HCT116 (cell line): ENCODE measurements at regions not wholly inside any gene's neighbourhood (a gene's known extent, or its start where the extent isn't known, plus 50 kb on each side); places are given as distances from the start of the nearest gene placed in this dataset.

ENCODE experiments used
- ATAC-seq: fragments of 200-7000 bp; cut with Tn5 transposase; 2 replicates; pipeline ENCODE4 v1.9.1; 2020; ENCODE audit warnings: mild to moderate bottlenecking, moderate library complexity
- BruUV-seq: library from RNA; stranded (reverse); fragments of 400-500 nt; replicated peaks from 2 replicates; lab custom pipeline; 2021; lab: Mats Ljungman, UMichigan
- CTCF ChIA-PET: fragments of 300-600 bp; sonication (Branson Sonifier 250); formaldehyde crosslinking; loops from one replicate; lab custom pipeline; 2021; ENCODE audit warnings: antibody characterized with exemption; lab: Charles Lee
- POLR2A ChIA-PET: fragments of 300-600, 350-600 bp; sonication (Branson Sonifier 250); formaldehyde crosslinking; loops from one replicate; lab custom pipeline; 2021; ENCODE audit warnings: antibody characterized with exemption; lab: Charles Lee
- RAD21 ChIA-PET, 2 experiments: fragments of 300-600 bp; sonication (Branson Sonifier 250); formaldehyde crosslinking; loops; one replicate each; lab custom pipeline; 2023; ENCODE audit warnings: low total read pairs in 2 of 2; ENCODE audit not compliant: uncharacterized antibody in 2 of 2, unreplicated experiment in 2 of 2, low non-redundant PET in 1 of 2; lab: Charles Lee
- DNase-seq: peaks from one replicate; pipeline ENCODE4 v3.0.0-alpha.2; 2010; ENCODE audit warnings: low read depth, low spot score
- H2AFZ ChIP-seq: fragments of 200-600 bp; shearing (Covaris generic), sonication (generic); 2 replicates; pipeline ENCODE4 v1.6.1; 2017; ENCODE audit warnings: low read depth, mixed run types, mixed read lengths, antibody characterized with exemption, low read length; ENCODE audit not compliant: poor library complexity, severe bottlenecking
- H3K27ac ChIP-seq: 2 replicates; pipeline ENCODE4 v1.5.1; 2012; ENCODE audit warnings: low read depth, low read length
- H3K27me3 ChIP-seq: fragments of 200-600 bp; sonication (generic); 2 replicates; pipeline ENCODE4 v1.6.1; 2016; ENCODE audit warnings: mixed run types, low read length, mixed read lengths; ENCODE audit not compliant: insufficient read depth
- H3K36me3 ChIP-seq, 2 experiments: fragments of 200-500 bp in 1 of 2; fragments of 200-600 bp in 1 of 2; sonication (Bioruptor generic) in 1 of 2; sonication (generic) in 1 of 2; 2 replicates each; pipeline versions ENCODE4 v1.5.1 to v1.6.1; 2014 to 2016; ENCODE audit warnings: low read length in 2 of 2, inconsistent platforms in 1 of 2, mixed read lengths in 1 of 2, mixed run types in 1 of 2; ENCODE audit not compliant: insufficient read depth in 2 of 2, control insufficient read depth in 1 of 2
- H3K4me1 ChIP-seq, 2 experiments: fragments of 200-600 bp in 1 of 2; sonication (generic) in 1 of 2; 2 replicates each; pipeline versions ENCODE4 v1.5.1 to v1.6.1; 2012 to 2017; ENCODE audit warnings: low read length in 2 of 2, inconsistent platforms in 1 of 2, mild to moderate bottlenecking in 1 of 2, mixed read lengths in 1 of 2, mixed run types in 1 of 2, moderate library complexity in 1 of 2; ENCODE audit not compliant: insufficient read depth in 2 of 2, control insufficient read depth in 1 of 2
- H3K4me2 ChIP-seq: fragments of 200-600 bp; sonication (generic); 2 replicates; pipeline ENCODE4 v1.6.1; 2017; ENCODE audit warnings: mixed run types, low read length, mixed read lengths
- H3K4me3 ChIP-seq, 2 experiments: fragments of 200-600 bp in 1 of 2; sonication (generic) in 1 of 2; replicated peaks in 1 of 2; 2 replicates each; pipeline ENCODE4 v1.5.1; 2011 to 2016; ENCODE audit warnings: low read length in 2 of 2, control low read depth in 1 of 2, low read depth in 1 of 2, mild to moderate bottlenecking in 1 of 2, mixed read lengths in 1 of 2, mixed run types in 1 of 2
- H3K79me2 ChIP-seq: fragments of 200-600 bp; sonication (generic); 2 replicates; pipeline ENCODE4 v1.6.1; 2017; ENCODE audit warnings: mild to moderate bottlenecking, mixed run types, low read length, moderate library complexity, mixed read lengths; ENCODE audit not compliant: insufficient read depth
- H3K9ac ChIP-seq: fragments of 200-600 bp; sonication (generic); 2 replicates; pipeline ENCODE4 v1.6.1; 2016; ENCODE audit warnings: low read length, mixed read lengths
- H3K9me2 ChIP-seq: fragments of 200-600 bp; sonication (generic), shearing (Covaris generic); 2 replicates; pipeline ENCODE4 v1.6.1; 2017; ENCODE audit warnings: mixed run types, mild to moderate bottlenecking, moderate library complexity; ENCODE audit not compliant: insufficient read depth
- H3K9me3 ChIP-seq, 2 experiments: fragments of 200-500 bp in 1 of 2; fragments of 200-600 bp in 1 of 2; sonication (Bioruptor generic) in 1 of 2; sonication (generic) in 1 of 2; 2 replicates each; pipeline ENCODE4 v1.6.1; 2014 to 2017; ENCODE audit warnings: low read length in 2 of 2, mixed read lengths in 2 of 2, inconsistent platforms in 1 of 2, low read depth in 1 of 2, mild to moderate bottlenecking in 1 of 2, mixed run types in 1 of 2, moderate library complexity in 1 of 2; ENCODE audit not compliant: control insufficient read depth in 1 of 2, insufficient read depth in 1 of 2
- H4K20me1 ChIP-seq: fragments of 200-600 bp; sonication (generic), shearing (Covaris generic); 2 replicates; pipeline ENCODE4 v1.6.1; 2017; ENCODE audit warnings: mixed run types, mild to moderate bottlenecking, moderate library complexity; ENCODE audit not compliant: insufficient read depth
- ATF3 ChIP-seq: IDR thresholded peaks from 2 replicates; pipeline ENCODE4 v1.6.1; 2012
- ELF1 ChIP-seq: IDR thresholded peaks from 2 replicates; pipeline ENCODE4 v1.6.1; 2012; ENCODE audit warnings: low read depth, borderline replicate concordance
- EZH2 ChIP-seq: fragments of 200-600 bp; sonication (generic); IDR thresholded peaks from 2 replicates; pipeline ENCODE4 v1.6.1; 2017; ENCODE audit warnings: antibody characterized with exemption, mixed run types
- EZH2phosphoT487 ChIP-seq: fragments of 200-600 bp; IDR thresholded peaks from 2 replicates; pipeline ENCODE4 v1.6.1; 2018; ENCODE audit warnings: antibody characterized with exemption, borderline replicate concordance
- JUND ChIP-seq: IDR thresholded peaks from 2 replicates; pipeline ENCODE4 v1.6.1; 2012
- MAX ChIP-seq: IDR thresholded peaks from 2 replicates; pipeline ENCODE4 v1.6.1; 2012
- POLR2A ChIP-seq: IDR thresholded peaks from 2 replicates; pipeline ENCODE4 v1.7.0; 2011; ENCODE audit warnings: borderline replicate concordance; ENCODE audit not compliant: insufficient read depth, insufficient read length; ENCODE audit errors: extremely low read depth
- POLR2AphosphoS5 ChIP-seq: IDR thresholded peaks from 2 replicates; pipeline ENCODE4 v1.6.1; 2011; ENCODE audit warnings: mild to moderate bottlenecking, low read depth, low read length, moderate library complexity
- REST ChIP-seq: IDR thresholded peaks from 2 replicates; pipeline ENCODE4 v1.6.1; 2012; ENCODE audit warnings: low read depth
- SP1 ChIP-seq: IDR thresholded peaks from 2 replicates; pipeline ENCODE4 v1.6.1; 2012; ENCODE audit warnings: low read depth
- TCF7L2 ChIP-seq: IDR thresholded peaks from 2 replicates; pipeline ENCODE4 v1.7.0; 2011; ENCODE audit warnings: borderline replicate concordance, inconsistent platforms; ENCODE audit not compliant: insufficient read depth, insufficient read length; ENCODE audit errors: extremely low read depth
- YY1 ChIP-seq: IDR thresholded peaks from 2 replicates; pipeline ENCODE4 v1.6.1; 2011; ENCODE audit warnings: low read length, low read depth, moderate library complexity, mild to moderate bottlenecking; ENCODE audit not compliant: insufficient replicate concordance; ENCODE audit errors: extremely low read depth
- ZNF274 ChIP-seq: fragments of 200-500 bp; sonication (Bioruptor generic); IDR thresholded peaks from 2 replicates; pipeline ENCODE4 v1.6.1; 2014; ENCODE audit warnings: mild to moderate bottlenecking, low read depth, low read length, inconsistent platforms
- intact Hi-C: fragments of 100-400 bp; cut with micrococcal nuclease; formaldehyde crosslinking; loops from 2 replicates; pipeline ENCODE4 v1.10.0; 2022
- TF ChIP-seq, protein P1 (sequence below), 3 experiments: fragments of 200-600 bp in 1 of 3; sonication (generic) in 1 of 3; IDR thresholded peaks in 2 of 3; conservative IDR thresholded peaks in 1 of 3; 2 replicates each; pipeline ENCODE4 v1.5.1; 2012 to 2017; ENCODE audit warnings: low read depth in 2 of 3, low read length in 2 of 3, antibody characterized with exemption in 1 of 3, borderline replicate concordance in 1 of 3, control low read depth in 1 of 3, mild to moderate bottlenecking in 1 of 3, mixed read lengths in 1 of 3, mixed run types in 1 of 3, moderate library complexity in 1 of 3; ENCODE audit not compliant: insufficient read depth in 1 of 3

GRCh38 chr12:41836416-41836815 lies 308.3 kb downstream of the GXYLT1 start:
- no peak overlapping the region for H3K4me2 ChIP-seq
- TF ChIP-seq YY1 = no peak
- TF ChIP-seq TCF7L2 = no peak
- TF ChIP-seq SP1 = no peak
- TF ChIP-seq, protein P1, sequence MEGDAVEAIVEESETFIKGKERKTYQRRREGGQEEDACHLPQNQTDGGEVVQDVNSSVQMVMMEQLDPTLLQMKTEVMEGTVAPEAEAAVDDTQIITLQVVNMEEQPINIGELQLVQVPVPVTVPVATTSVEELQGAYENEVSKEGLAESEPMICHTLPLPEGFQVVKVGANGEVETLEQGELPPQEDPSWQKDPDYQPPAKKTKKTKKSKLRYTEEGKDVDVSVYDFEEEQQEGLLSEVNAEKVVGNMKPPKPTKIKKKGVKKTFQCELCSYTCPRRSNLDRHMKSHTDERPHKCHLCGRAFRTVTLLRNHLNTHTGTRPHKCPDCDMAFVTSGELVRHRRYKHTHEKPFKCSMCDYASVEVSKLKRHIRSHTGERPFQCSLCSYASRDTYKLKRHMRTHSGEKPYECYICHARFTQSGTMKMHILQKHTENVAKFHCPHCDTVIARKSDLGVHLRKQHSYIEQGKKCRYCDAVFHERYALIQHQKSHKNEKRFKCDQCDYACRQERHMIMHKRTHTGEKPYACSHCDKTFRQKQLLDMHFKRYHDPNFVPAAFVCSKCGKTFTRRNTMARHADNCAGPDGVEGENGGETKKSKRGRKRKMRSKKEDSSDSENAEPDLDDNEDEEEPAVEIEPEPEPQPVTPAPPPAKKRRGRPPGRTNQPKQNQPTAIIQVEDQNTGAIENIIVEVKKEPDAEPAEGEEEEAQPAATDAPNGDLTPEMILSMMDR (IDR thresholded peaks at IDR 0.05 in 2 of 3, conservative IDR thresholded peaks at IDR 0.05 in 1 of 3; ENCODE audit: borderline replicate concordance in 1 of 3, insufficient read depth in 1 of 3, low read depth in 2 of 3, low read length in 2 of 3) = no peak
- no peak for TF ChIP-seq JUND
- no peak for TF ChIP-seq POLR2AphosphoS5
- TF ChIP-seq MAX = no peak
- TF ChIP-seq POLR2A = no peak
- TF ChIP-seq ATF3 = no peak
- no peak for TF ChIP-seq REST
- no peak for TF ChIP-seq EZH2
- no peak for TF ChIP-seq EZH2phosphoT487
- TF ChIP-seq ELF1 = no peak
- TF ChIP-seq ZNF274 = no peak
- no TSS peak for BruUV-seq
- no peaks in the 10 kb centered on the region for H3K4me1 ChIP-seq
- CTCF ChIA-PET = no interaction called here
- RAD21 ChIA-PET = no interaction called here
- H2AFZ ChIP-seq = no peak overlapping the region
- H3K79me2 ChIP-seq = no peaks in the 10 kb centered on the region
- ATAC-seq (no peak), DNase-seq (no peak)
- intact Hi-C loops = no loop called here
- no peak overlapping the region for H3K27ac ChIP-seq
- H3K27me3 ChIP-seq = no peaks in the 10 kb centered on the region
- H3K9ac ChIP-seq = no peak overlapping the region
- H3K9me2 ChIP-seq = no peaks in the 10 kb centered on the region
- no peaks in the 10 kb centered on the region for H3K9me3 ChIP-seq
- no peaks in the 10 kb centered on the region for H4K20me1 ChIP-seq
- POLR2A ChIA-PET = no interaction called here
- H3K4me3 ChIP-seq = no peak overlapping the region
- H3K36me3 ChIP-seq = no peaks in the 10 kb centered on the region
